ENCODE measurements at regions not wholly inside any gene's neighbourhood (a gene's known extent, or its start where the extent isn't known, plus 50 kb on each side); places are given as distances from the start of the nearest gene placed in this dataset.

DNA sequence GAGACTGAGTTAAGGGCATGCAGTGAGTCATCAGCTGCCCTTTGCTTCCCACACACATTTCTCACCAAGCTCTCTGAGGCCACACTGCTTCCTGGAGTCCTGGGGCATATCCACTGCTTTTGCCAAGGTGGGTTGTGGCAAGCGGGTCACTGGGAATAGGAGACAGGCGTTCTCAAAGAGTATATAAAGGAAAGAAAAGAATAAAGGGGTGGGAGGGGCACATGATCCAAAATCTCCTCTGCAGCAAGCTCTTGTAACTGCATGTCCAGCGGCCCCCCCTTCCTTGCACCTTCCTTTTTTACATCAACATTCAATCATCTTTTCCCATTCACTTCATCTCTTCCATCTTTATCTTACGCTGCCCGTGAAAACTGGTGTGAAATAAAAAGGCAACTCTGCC is 259.1 kb upstream of the RPL38 start:
- TF ChIP-seq TAF1 (IDR thresholded peaks at IDR 0.05; ENCODE audit: low read depth, low read length) (no peak), POLR2A (IDR thresholded peaks at IDR 0.05; ENCODE audit: low read depth, low read length) (no peak), POLR2AphosphoS5 (IDR thresholded peaks at IDR 0.05; ENCODE audit: low read depth, low read length) (no peak), SPI1 (IDR thresholded peaks at IDR 0.05; ENCODE audit: low read depth, low read length) (no peak), POU2F2 (IDR thresholded peaks at IDR 0.05; ENCODE audit: low read depth, low read length) (no peak)

All from GM12891 (cell line).